Ishikawa (cell line): ENCODE measurements at regions not wholly inside any gene's neighbourhood (a gene's known extent, or its start where the extent isn't known, plus 50 kb on each side); places are given as distances from the start of the nearest gene placed in this dataset.

Source experiments
- CEBPB ChIP-seq: IDR thresholded peaks from 2 replicates; pipeline ENCODE4 v1.6.1; 2012
- CREB1 ChIP-seq: IDR thresholded peaks from 2 replicates; pipeline ENCODE4 v1.6.1; 2012; ENCODE audit warnings: low read depth
- EP300 ChIP-seq: IDR thresholded peaks from 2 replicates; pipeline ENCODE4 v1.6.1; 2012; ENCODE audit warnings: borderline replicate concordance
- FOXM1 ChIP-seq: IDR thresholded peaks from 2 replicates; pipeline ENCODE4 v1.6.1; 2012; ENCODE audit warnings: low read depth, borderline replicate concordance
- NFIC ChIP-seq: IDR thresholded peaks from 2 replicates; pipeline ENCODE4 v1.6.1; 2012
- RAD21 ChIP-seq: IDR thresholded peaks from 2 replicates; pipeline ENCODE4 v1.6.1; 2012; ENCODE audit warnings: low read depth
- REST ChIP-seq: IDR thresholded peaks from 2 replicates; pipeline ENCODE4 v1.6.1; 2012; ENCODE audit warnings: low read depth, mild to moderate bottlenecking
- TAF1 ChIP-seq: IDR thresholded peaks from 2 replicates; pipeline ENCODE4 v1.6.1; 2012; ENCODE audit warnings: low read depth, mild to moderate bottlenecking
- TEAD4 ChIP-seq: IDR thresholded peaks from 2 replicates; pipeline ENCODE4 v1.6.1; 2012
- YY1 ChIP-seq: IDR thresholded peaks from 2 replicates; pipeline ENCODE4 v1.6.1; 2012; ENCODE audit warnings: low read depth
- TF ChIP-seq, protein P1 (sequence below): IDR thresholded peaks from 2 replicates; pipeline ENCODE4 v1.6.1; 2012

- TF ChIP-seq RAD21: no peak
- TF ChIP-seq YY1: no peak
- TF ChIP-seq EP300: no peak
- TF ChIP-seq REST: no peak
- TF ChIP-seq TEAD4: no peak
- no peak for TF ChIP-seq FOXM1
- TF ChIP-seq CEBPB: no peak
- no peak for TF ChIP-seq NFIC
- TF ChIP-seq, protein P1, sequence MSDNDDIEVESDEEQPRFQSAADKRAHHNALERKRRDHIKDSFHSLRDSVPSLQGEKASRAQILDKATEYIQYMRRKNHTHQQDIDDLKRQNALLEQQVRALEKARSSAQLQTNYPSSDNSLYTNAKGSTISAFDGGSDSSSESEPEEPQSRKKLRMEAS: no peak
- no peak for TF ChIP-seq TAF1
- no peak for TF ChIP-seq CREB1
Observed at GRCh38 chr3:8236264-8236663, 265.4 kb upstream of the LMCD1 start.
